Activated naive CD4-positive, alpha-beta T cell treated with anti-CD3 and anti-CD28 coated beads, Interleukin-2, amount 10 ng/mL, durations not matched to agents 7 days and 5 days (primary cell): ENCODE measurements at regions not wholly inside any gene's neighbourhood (a gene's known extent, or its start where the extent isn't known, plus 50 kb on each side); places are given as distances from the start of the nearest gene placed in this dataset.

Experiments
- CTCF ChIA-PET: fragments of 350-600 bp; sonication (Branson Sonifier 250); formaldehyde crosslinking; loops from one replicate; lab custom pipeline; 2021; ENCODE audit warnings: antibody characterized with exemption; lab: Charles Lee
- DNase-seq: peaks from one replicate; pipeline ENCODE4 v3.0.0-alpha.2; 2020
- H3K27ac Mint-ChIP-seq: one replicate; pipeline ENCODE4 v1.8.0; 2021; ENCODE audit warnings: mild to moderate bottlenecking, moderate library complexity, mixed read lengths
- H3K27me3 Mint-ChIP-seq: one replicate; pipeline ENCODE4 v1.8.0; 2021; ENCODE audit warnings: mild to moderate bottlenecking, mixed read lengths
- H3K36me3 Mint-ChIP-seq: one replicate; pipeline ENCODE4 v1.8.0; 2021; ENCODE audit warnings: mixed read lengths
- H3K4me1 Mint-ChIP-seq: one replicate; pipeline ENCODE4 v1.8.0; 2021; ENCODE audit warnings: mixed read lengths
- H3K4me3 Mint-ChIP-seq: one replicate; pipeline ENCODE4 v1.8.0; 2021; ENCODE audit warnings: mild to moderate bottlenecking, moderate library complexity, mixed read lengths
- H3K9me3 Mint-ChIP-seq: one replicate; pipeline ENCODE4 v1.8.0; 2021; ENCODE audit warnings: mixed read lengths

DNA sequence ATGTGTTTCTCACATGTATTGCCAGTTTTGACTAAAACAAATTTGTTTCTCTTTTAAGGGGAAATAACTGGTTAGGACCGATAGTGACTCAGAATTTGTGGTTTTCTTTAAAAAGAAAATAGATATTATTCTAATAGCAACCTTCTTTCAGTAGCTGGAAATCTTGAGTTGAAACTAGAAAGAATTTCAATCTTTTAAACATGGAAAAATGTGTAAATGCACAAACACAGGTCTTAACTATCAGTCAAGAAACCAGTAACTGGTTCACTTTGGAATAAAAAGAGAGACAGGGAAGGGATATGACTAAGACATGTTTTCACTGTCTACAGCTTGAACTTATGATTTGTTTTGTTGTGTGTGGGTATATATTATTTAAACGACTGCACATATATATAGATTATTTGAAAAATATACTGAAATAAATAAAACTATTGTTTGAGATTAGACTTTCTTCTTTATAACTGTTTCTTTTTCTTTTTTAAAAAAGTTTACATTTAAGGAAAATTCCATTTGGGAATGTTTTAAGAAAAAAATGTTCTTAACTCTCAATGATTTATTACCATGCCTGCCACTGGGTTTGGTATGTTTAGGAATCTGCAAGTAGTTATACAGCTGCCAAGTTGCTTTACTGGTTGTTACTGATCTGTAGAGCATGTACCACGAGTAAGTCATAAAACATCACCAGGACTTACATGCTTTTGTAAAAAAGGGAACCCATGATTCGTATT is 753.3 kb upstream of the MARCKS start:
- DNase-seq = no peak

DNA sequence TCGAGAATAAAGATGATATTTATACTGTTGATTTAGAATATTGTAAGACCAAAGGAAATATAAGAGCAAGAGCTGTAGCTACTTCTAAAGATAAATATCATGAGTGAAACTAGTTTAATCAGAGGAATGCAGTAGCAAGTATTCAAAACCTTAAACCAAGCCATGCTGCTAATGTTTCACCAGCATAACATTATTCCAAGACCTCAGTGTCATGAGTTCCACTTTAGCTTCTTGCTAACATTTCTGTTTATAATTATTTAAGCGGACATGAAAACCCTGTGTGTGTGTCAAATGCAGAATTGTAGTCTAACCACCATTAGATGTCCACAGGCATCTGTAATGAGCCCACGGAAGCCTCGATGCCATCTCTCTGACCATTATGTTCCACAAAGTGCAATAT is 752.6 kb upstream of the MARCKS start:
- Mint-ChIP-seq H3K27me3 (no peaks in the 10 kb centered on the region), H3K36me3 (no peaks in the 10 kb centered on the region), H3K27ac (no peak overlapping the region), H3K4me3 (no peak overlapping the region), H3K9me3 (no peaks in the 10 kb centered on the region), H3K4me1 (no peaks in the 10 kb centered on the region)
- CTCF ChIA-PET = no interaction called here
- DNase-seq = no peak

More for the DNA sequence above, 753.3 kb upstream of the MARCKS start:
- H3K4me1 Mint-ChIP-seq = no peaks in the 10 kb centered on the region
- H3K27ac Mint-ChIP-seq = no peak overlapping the region
- no peaks in the 10 kb centered on the region for H3K9me3 Mint-ChIP-seq
- H3K4me3 Mint-ChIP-seq = no peak overlapping the region
- H3K36me3 Mint-ChIP-seq = no peaks in the 10 kb centered on the region
- CTCF ChIA-PET = no interaction called here
- H3K27me3 Mint-ChIP-seq = no peaks in the 10 kb centered on the region

DNA sequence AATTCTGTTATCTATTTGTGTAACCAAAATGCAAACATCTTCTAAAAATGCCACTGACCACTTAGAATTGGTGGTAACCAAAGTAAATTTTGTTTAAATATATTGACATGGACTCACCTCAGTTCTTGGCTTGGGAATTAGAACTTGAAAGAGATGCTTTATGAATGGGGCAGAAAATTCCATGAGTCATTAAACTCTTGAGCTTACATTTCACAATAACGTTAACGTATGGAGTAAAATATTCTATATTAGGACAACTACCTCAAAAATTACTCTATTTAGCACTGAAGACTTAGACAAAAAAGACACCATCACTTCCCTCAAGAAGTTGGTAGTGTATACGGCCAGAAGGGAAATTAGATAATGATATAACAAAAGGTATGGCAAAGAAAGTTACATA is 752.2 kb upstream of the MARCKS start:
- CTCF ChIA-PET = no interaction called here
- Mint-ChIP-seq H3K4me1 (no peaks in the 10 kb centered on the region), H3K27ac (no peak overlapping the region), H3K27me3 (no peaks in the 10 kb centered on the region), H3K36me3 (no peaks in the 10 kb centered on the region), H3K4me3 (no peak overlapping the region), H3K9me3 (no peaks in the 10 kb centered on the region)
- DNase-seq = no peak

DNA sequence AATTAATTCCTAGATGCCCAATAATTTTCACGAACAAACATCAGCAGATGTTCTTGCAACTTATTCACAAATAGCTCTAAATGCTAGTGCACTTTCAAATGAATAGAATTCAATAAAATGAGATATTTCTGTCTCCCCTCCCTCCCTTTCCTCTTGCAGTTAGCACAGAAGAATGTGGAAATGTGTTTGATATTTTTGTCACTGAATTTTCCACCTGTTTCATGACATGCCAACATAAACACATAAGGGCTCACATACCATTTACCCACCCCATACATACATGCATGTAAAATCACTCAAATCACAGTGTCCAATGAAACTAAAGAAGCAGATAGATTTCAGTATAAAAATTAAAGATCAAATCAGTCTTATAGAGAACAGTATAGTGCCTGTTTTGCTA is 746.9 kb upstream of the MARCKS start:
- no peaks in the 10 kb centered on the region for H3K27me3 Mint-ChIP-seq
- no peak overlapping the region for H3K27ac Mint-ChIP-seq
- H3K4me1 Mint-ChIP-seq = no peaks in the 10 kb centered on the region
- CTCF ChIA-PET = no interaction called here
- peaks cover 12% of the 10 kb centered on the region for H3K9me3 Mint-ChIP-seq
- DNase-seq = no peak
- H3K4me3 Mint-ChIP-seq = no peak overlapping the region
- no peaks in the 10 kb centered on the region for H3K36me3 Mint-ChIP-seq

DNA sequence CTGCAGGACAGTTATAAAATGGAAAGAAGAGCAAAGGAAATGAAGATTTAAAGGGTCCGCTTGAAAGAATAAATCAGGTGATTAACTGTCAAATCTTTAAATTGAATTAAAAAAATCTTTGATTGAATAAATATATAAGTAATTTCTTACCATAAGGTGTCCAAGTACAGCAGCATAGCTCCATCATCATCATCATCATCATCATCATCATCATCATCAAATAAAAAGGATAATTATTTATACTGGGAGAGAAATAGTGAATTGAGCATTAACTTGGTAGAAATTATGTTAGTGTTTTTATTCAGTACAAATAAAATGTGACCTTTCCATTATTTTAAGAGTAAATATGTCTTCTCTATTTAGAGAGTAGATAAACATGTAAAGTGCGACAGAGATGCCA is 745.6 kb upstream of the MARCKS start:
- no peak overlapping the region for H3K4me3 Mint-ChIP-seq
- no peaks in the 10 kb centered on the region for H3K36me3 Mint-ChIP-seq
- H3K4me1 Mint-ChIP-seq = no peaks in the 10 kb centered on the region
- no peak overlapping the region for H3K27ac Mint-ChIP-seq
- peaks cover 12% of the 10 kb centered on the region for H3K9me3 Mint-ChIP-seq
- CTCF ChIA-PET = no interaction called here
- no peak for DNase-seq
- no peaks in the 10 kb centered on the region for H3K27me3 Mint-ChIP-seq

DNA sequence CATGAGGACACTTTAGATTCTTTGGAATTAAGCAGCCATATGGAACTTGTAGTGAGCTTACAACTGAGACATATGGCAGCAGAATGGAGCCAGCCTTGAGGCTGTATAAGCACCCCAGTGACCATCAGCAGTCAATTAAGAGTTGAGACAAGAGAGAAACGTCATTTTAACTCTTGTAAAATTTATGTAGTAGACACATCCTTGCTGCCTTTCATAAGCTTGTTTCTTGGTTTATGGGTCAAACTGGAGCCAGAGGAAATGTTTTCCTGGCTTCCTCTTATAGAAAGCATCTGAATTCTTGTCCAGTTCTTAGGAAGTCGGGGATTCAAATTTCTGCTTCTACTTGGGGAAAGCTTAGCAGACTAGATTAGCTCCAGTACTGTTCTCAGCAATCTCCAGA is 745.1 kb upstream of the MARCKS start:
- Mint-ChIP-seq H3K4me1 (no peaks in the 10 kb centered on the region), H3K27me3 (no peaks in the 10 kb centered on the region), H3K4me3 (no peak overlapping the region), H3K9me3 (peaks cover 12% of the 10 kb centered on the region), H3K27ac (no peak overlapping the region), H3K36me3 (no peaks in the 10 kb centered on the region)
- no peak for DNase-seq
- CTCF ChIA-PET = no interaction called here

DNA sequence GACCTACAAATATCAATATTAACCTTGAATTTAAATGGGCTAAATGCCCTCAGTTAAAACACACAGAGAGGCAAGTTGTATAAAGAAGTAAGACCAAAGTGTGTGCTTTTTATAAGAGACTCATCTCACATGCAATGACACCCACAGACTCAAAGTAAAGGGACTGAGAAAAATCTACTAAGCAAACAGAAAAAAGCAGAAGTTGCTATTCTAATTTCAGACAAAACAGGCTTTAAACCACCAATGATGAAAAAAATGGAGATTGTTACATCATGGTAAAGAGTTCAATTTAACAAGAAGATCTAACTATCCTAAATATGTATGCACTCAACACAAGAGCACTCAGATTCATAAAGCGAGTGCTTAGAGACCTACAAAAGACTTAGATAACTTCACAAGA is 741.9 kb upstream of the MARCKS start:
- H3K9me3 Mint-ChIP-seq = peaks cover 15% of the 10 kb centered on the region
- no peak overlapping the region for H3K4me3 Mint-ChIP-seq
- no peaks in the 10 kb centered on the region for H3K36me3 Mint-ChIP-seq
- no peaks in the 10 kb centered on the region for H3K27me3 Mint-ChIP-seq
- CTCF ChIA-PET = no interaction called here
- H3K4me1 Mint-ChIP-seq = no peaks in the 10 kb centered on the region
- no peak for DNase-seq
- H3K27ac Mint-ChIP-seq = no peak overlapping the region

DNA sequence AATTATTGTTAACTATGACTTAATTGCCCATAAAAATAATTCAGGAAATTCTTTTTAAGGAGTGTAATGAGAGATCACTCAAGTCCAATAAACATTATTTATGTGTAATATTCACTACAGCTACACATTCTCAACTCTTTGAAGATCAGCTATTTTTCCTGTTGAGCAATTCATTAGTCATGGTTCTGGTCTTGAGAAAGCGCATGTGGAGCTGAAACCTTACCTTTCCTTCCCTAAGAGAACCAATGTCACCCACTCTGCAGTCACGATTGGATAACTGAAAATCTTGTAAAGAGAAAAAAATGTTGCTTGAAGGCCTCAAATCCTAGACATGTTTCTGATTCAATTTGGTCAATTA is 736.9 kb upstream of the MARCKS start:
- no peak for DNase-seq
- CTCF ChIA-PET = no interaction called here
- Mint-ChIP-seq H3K27ac (no peak overlapping the region), H3K9me3 (peaks cover 3% of the 10 kb centered on the region), H3K4me3 (no peak overlapping the region), H3K27me3 (no peaks in the 10 kb centered on the region), H3K4me1 (no peaks in the 10 kb centered on the region), H3K36me3 (no peaks in the 10 kb centered on the region)

DNA sequence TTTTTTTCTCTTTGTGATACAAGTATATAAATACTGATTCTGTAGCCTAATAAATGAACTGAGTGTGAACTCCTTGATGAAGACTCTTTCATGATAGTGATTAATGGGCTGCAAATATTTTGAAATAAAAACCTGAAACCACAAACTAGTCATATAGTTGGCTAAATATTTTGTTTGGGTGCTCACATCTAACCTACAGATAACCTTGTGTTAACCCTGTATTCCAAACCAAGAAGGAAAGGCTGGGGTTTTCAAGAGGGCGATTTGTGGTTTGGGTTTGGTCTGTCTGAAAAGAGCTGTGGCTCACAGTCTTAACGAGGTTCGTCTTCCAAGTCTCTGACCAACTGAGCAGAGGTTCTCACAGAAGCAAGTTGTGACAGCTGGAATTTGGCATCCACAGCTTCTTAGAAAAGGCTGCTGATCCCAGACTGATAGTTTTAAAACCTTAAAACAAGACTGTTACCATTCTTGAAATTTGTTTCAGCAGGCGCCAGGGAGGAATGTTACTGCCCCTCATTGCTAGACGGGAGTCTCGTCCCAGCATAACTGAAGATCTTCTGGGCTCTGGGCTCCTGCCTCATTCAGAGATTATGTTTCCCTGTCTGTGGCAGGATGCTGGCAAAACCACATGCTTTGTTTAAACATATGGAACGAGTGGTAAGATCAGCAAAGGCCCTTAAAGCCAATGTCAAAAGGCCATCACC is 736.4 kb upstream of the MARCKS start:
- Mint-ChIP-seq H3K4me3 (no peak overlapping the region), H3K4me1 (no peaks in the 10 kb centered on the region), H3K27me3 (no peaks in the 10 kb centered on the region), H3K36me3 (no peaks in the 10 kb centered on the region), H3K9me3 (peaks cover 3% of the 10 kb centered on the region), H3K27ac (no peak overlapping the region)
- CTCF ChIA-PET = no interaction called here
- DNase-seq = no peak

DNA sequence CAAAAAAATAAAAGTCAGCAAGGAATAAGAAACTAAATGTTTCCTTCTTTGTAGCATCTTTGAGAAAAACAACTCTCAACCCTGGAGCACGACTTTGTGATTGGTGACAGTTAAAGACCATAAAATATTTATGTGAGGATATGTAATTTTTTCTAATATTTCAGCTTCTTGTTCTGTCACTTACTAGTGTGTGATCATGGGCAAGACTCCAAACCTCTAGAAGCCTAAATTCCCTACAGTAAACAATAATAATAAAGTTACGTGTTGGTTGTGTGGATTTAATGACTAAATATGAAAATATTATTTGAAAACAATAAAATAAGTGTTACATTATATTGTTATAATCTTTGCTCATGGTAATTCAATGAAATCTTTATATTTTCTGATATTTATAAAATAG is 735.6 kb upstream of the MARCKS start:
- Mint-ChIP-seq H3K36me3 (no peaks in the 10 kb centered on the region), H3K9me3 (peaks cover 3% of the 10 kb centered on the region), H3K4me1 (no peaks in the 10 kb centered on the region), H3K27me3 (no peaks in the 10 kb centered on the region), H3K27ac (no peak overlapping the region), H3K4me3 (no peak overlapping the region)
- DNase-seq = no peak
- CTCF ChIA-PET = no interaction called here

DNA sequence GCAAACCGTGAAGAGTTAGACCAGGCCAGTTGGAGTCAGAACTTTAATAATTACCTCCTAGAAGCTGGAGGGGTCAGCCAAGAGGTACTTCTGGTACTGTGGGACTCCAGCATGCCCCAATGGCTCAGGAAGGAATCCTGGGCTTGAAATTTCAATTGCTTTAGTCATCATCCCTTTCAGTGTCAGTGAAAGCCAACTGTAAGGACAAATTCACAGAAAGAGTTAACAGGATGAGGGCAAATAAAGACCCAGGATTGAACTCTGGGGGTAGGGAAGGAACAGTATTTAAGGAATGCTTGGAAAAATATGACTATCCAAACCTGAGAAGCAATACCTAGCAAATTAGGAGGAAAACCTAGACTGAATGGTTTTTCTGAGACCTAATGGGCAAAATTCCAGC is 735.1 kb upstream of the MARCKS start:
- H3K36me3 Mint-ChIP-seq = no peaks in the 10 kb centered on the region
- no peak for DNase-seq
- CTCF ChIA-PET = no interaction called here
- H3K27ac Mint-ChIP-seq = no peak overlapping the region
- peaks cover 3% of the 10 kb centered on the region for H3K9me3 Mint-ChIP-seq
- H3K27me3 Mint-ChIP-seq = no peaks in the 10 kb centered on the region
- no peak overlapping the region for H3K4me3 Mint-ChIP-seq
- H3K4me1 Mint-ChIP-seq = no peaks in the 10 kb centered on the region

DNA sequence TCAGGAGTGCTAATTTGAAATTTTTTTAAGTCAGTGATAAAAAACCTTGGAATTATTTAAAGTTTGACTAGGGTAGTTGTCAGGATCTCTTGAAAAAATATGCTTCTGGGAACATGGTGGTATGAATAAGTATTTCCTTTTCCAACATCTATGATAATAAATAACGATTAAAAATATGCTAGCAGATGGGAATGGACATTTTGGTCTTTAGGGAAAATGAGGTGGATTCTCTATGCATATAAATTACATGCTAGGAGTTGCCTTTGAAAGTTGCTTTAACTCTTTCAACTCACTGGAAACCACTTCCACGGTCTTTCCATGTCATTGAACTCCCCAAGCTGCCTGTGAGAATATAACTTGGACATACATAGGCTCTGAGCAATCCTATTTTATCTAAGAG is 731.5 kb upstream of the MARCKS start:
- Mint-ChIP-seq H3K4me1 (no peaks in the 10 kb centered on the region), H3K27ac (no peak overlapping the region), H3K36me3 (no peaks in the 10 kb centered on the region), H3K9me3 (no peaks in the 10 kb centered on the region), H3K4me3 (no peak overlapping the region), H3K27me3 (no peaks in the 10 kb centered on the region)
- CTCF ChIA-PET = no interaction called here
- DNase-seq = no peak

DNA sequence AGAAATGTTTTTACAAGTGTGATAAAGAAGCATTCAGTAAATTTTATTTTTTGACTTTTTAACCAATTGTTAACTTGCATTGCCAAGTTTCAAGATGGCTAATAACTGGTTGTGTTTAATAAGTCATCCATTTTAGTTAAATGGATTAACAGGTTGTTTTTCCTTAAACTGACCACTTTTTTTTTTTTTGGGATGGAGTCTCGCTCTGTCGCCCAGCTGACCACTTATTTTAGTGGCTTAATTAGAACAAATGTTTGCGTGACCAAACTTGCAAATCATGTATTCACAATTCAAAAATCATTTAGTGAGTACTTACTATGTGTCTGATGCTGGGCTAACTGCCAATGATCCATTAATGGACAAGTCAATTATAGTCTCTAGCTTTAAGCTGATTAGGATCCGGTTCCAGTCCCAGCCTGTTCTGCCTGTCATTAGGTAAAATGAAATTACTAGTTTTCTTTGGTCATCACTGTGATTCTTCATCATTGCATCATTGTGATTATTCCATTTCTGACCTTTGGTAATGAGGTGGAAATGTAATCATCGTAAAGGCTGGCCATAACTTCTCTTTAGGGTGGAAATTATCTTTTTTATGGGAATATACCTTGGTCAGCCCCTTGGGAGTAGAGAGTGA is 729.2 kb upstream of the MARCKS start:
- CTCF ChIA-PET = no interaction called here

DNA sequence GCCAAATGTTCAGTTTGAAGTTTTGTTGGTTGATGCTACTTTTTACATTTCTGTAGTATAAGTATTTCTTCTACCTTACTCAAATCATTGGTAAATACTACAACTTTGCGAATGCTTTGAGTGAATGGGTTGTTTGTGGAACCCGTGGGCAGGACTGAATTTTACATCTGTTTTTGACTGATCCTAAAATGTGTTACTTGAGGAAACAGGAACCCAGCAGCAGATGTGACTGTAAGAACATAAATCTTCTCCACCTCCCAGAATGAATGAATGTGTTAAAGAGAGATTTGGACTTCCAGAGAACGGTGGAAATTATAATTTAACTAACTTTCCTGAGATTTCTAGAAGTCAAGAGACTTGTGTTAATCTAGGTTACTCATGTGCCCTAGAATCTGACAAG is 728.5 kb upstream of the MARCKS start:
- Mint-ChIP-seq H3K4me1 (no peaks in the 10 kb centered on the region), H3K9me3 (no peaks in the 10 kb centered on the region), H3K27ac (no peak overlapping the region), H3K4me3 (no peak overlapping the region), H3K27me3 (no peaks in the 10 kb centered on the region), H3K36me3 (no peaks in the 10 kb centered on the region)
- DNase-seq = no peak
- CTCF ChIA-PET = no interaction called here

More for the DNA sequence above, 729.2 kb upstream of the MARCKS start:
- Mint-ChIP-seq H3K4me3 (no peak overlapping the region), H3K4me1 (no peaks in the 10 kb centered on the region), H3K9me3 (no peaks in the 10 kb centered on the region), H3K36me3 (no peaks in the 10 kb centered on the region), H3K27ac (no peak overlapping the region), H3K27me3 (no peaks in the 10 kb centered on the region)
- no peak for DNase-seq

DNA sequence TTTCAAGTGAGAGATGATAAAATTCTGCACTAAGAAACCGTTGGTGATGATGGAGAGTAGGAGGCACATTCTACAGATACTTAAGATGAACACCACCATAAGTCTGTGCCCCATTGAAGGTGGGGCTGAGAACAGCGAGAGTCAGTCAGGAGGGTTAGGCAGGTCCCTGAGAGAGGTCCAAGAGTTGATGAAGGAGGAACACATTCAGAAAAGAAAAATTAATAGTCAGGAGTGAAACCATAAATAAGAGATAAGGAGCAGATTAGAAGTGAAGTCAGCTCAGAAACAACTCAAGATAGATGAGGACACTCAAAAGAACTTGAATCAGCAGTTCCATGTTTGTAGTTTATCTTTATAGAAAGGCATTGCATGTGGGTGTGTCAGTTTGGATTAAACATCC is 727.2 kb upstream of the MARCKS start:
- Mint-ChIP-seq H3K9me3 (no peaks in the 10 kb centered on the region), H3K27ac (no peak overlapping the region), H3K27me3 (no peaks in the 10 kb centered on the region), H3K36me3 (no peaks in the 10 kb centered on the region), H3K4me3 (no peak overlapping the region), H3K4me1 (no peaks in the 10 kb centered on the region)
- CTCF ChIA-PET = no interaction called here
- no peak for DNase-seq
